ENCODE measurements at regions not wholly inside any gene's neighbourhood (a gene's known extent, or its start where the extent isn't known, plus 50 kb on each side); places are given as distances from the start of the nearest gene placed in this dataset.

- TF ChIP-seq CTCF (IDR thresholded peaks at IDR 0.05) (no peak), POLR2AphosphoS5 (IDR thresholded peaks at IDR 0.05) (no peak)
Observed at GRCh38 chr22:48695731-48696305, 1131.9 kb downstream of the BRD1 start.
